Lower leg skin (tissue), 4 donors: ENCODE measurements at regions not wholly inside any gene's neighbourhood (a gene's known extent, or its start where the extent isn't known, plus 50 kb on each side); places are given as distances from the start of the nearest gene placed in this dataset.

Source experiments
- DNase-seq, 2 donors: peaks; one replicate each; pipeline ENCODE4 v3.0.0-alpha.2; 2019; ENCODE audit warnings: low spot score in 2 of 2
- H3K4me3 ChIP-seq: fragments of 200-600 bp; sonication (generic); 2 replicates; pipeline ENCODE4 v1.5.1; 2017; ENCODE audit warnings: mild to moderate bottlenecking, low read depth; ENCODE audit not compliant: poor library complexity, severe bottlenecking
- POLR2A ChIP-seq, 2 donors: fragments of 450-650 bp; IDR thresholded peaks; one replicate each; pipeline ENCODE4 v1.6.1; 2016 to 2017; ENCODE audit warnings: antibody characterized with exemption in 2 of 2, mild to moderate bottlenecking in 1 of 2, moderate library complexity in 1 of 2
- WGBS, 2 donors: methylation state at CpG; one replicate each; pipeline ENCODE4 v1.1.5; 2018; 5-methylcytosine and 5-hydroxymethylcytosine counted together
- intact Hi-C: fragments of 100-400 bp; cut with DNase I; formaldehyde crosslinking; loops from one replicate; pipeline ENCODE4 v1.15.0; 2023; ENCODE audit warnings: low total_unique reads
- TF ChIP-seq, protein P1 (sequence below), 3 donors: fragments of 450-650 bp; IDR thresholded peaks; one replicate each; pipeline ENCODE4 v1.5.1; 2016; ENCODE audit warnings: antibody characterized with exemption in 3 of 3, mild to moderate bottlenecking in 3 of 3, moderate library complexity in 2 of 3

DNA sequence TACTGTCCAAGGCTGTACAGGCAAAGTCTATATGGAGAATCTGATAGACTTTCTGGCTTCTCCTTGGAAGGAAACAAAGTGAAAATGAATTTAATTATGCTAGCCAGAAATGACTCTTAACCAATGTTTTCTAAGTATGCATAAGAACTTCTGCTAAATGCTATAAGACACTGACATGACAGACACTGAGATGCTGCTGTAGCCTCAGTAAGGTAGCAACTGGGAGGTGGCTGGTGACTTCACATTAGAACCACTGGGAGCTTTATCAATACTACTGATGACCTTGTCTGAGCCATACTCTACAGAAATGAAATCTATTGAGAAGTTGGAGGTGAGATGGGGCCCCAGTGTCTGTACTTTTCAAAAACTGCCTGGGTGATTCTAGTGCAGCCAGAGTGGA is 188.6 kb downstream of the ZNF365 start:
- intact Hi-C loops: no loop called here
- TF ChIP-seq, protein P1, sequence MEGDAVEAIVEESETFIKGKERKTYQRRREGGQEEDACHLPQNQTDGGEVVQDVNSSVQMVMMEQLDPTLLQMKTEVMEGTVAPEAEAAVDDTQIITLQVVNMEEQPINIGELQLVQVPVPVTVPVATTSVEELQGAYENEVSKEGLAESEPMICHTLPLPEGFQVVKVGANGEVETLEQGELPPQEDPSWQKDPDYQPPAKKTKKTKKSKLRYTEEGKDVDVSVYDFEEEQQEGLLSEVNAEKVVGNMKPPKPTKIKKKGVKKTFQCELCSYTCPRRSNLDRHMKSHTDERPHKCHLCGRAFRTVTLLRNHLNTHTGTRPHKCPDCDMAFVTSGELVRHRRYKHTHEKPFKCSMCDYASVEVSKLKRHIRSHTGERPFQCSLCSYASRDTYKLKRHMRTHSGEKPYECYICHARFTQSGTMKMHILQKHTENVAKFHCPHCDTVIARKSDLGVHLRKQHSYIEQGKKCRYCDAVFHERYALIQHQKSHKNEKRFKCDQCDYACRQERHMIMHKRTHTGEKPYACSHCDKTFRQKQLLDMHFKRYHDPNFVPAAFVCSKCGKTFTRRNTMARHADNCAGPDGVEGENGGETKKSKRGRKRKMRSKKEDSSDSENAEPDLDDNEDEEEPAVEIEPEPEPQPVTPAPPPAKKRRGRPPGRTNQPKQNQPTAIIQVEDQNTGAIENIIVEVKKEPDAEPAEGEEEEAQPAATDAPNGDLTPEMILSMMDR (IDR thresholded peaks at IDR 0.05): no peak
- no peak for TF ChIP-seq POLR2A (IDR thresholded peaks at IDR 0.05)
- H3K4me3 ChIP-seq: no peak overlapping the region
- DNase-seq: no peak

DNA sequence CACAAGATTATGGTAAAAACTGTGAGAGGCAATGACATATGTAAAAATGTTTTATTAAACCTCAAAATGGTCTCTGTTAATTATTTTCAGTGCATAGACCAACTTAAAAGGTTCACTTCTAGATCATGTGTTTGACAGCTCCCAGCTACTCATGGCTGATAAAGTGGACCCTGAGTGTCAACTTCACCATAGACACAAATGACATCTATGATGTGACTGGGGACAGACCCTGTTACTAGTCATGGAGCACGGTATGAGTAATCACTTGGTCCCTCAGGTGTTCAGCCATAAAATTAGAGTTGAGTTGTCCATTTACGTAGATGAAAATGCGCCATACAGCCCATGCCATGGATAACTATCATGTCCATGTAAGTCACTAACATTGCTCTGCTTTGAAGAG is 199.8 kb downstream of the ZNF365 start:
- 96 to 98% methylated on average over 3 of the region's 3 CpGs for WGBS, 2 donors
- intact Hi-C loops: no loop called here
- no peak overlapping the region for H3K4me3 ChIP-seq
- TF ChIP-seq, protein P1 (IDR thresholded peaks at IDR 0.05): no peak
- no peak for TF ChIP-seq POLR2A (IDR thresholded peaks at IDR 0.05)
- no peak for DNase-seq

DNA sequence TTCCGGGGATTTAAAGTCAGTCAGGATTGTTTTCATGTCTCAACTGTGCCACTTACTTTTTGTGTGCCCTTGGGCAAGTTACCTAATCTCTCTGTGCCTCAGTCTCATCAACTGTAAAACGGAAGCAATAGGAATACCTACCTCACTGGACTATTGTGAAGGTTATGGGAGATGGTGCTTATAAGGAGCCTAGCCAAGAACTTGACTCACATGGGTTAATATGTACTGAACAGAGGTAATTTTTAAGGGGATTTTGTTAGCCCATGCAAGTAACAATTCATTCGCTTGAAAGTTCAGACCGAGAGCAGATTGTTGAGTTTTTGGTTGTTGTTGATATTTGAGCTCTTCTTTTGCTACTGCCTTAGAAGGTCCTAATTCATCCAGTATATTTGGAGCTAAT is 202.9 kb downstream of the ZNF365 start:
- no peak for DNase-seq
- no peak overlapping the region for H3K4me3 ChIP-seq
- intact Hi-C loops: no loop called here
- whole genome bisulfite sequencing, 2 donors: 73 to 85% methylated on average over 4 of the region's 4 CpGs
- TF ChIP-seq POLR2A (IDR thresholded peaks at IDR 0.05): no peak
- TF ChIP-seq, protein P1 (IDR thresholded peaks at IDR 0.05): no peak

DNA sequence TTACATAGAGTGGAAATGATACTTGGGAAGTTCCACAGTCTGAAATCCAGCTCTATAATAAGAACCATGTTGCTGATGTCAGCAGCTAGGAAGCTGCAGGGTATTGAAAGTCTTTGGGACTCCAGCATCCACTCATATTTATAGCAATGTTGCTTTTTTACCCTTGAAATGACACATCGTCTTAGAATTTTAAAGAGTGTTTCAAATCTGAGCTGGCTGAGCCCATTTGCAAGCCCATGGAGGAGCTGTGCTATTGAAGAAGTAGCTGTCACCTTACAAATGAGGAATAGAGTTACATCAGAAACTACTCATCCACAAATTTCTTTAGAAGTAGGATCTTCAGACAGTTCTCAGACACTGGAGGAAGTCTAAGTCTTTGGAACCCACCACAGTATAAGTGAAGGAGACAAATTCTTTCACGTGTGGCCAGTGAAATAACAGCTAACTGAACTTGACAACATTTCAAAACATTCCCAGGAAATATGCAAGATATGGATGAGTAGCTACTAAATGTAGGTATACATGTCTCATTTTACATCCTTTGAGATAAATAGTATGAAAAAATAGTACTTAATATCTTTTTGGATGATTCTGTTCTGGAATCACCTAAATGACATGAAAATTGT is 203.6 kb downstream of the ZNF365 start:
- no peak for DNase-seq
- no peak overlapping the region for H3K4me3 ChIP-seq
- TF ChIP-seq POLR2A (IDR thresholded peaks at IDR 0.05): no peak
- TF ChIP-seq, protein P1 (IDR thresholded peaks at IDR 0.05): no peak
- intact Hi-C loops: no loop called here
- WGBS, 2 donors: 46 to 61% methylated on average over 2 of the region's 2 CpGs

DNA sequence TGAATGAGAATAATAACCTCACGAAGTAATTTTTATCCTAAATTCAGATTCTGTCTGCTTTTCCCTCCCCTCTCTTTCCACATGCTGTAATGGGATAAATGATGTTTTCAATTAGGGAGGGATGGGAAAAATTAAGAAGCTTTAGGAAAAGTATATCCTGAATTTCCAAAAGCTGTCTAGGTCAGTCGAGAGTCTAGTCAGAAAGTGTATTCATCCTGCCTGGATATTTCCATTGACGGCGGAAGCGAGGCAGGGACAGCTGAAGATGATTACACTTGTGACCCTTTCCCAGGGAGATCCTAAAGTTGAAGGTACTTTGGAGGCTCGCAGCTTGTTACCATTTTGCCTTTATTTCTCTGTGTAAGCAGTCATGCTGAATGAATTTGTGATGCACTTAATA is 204.1 kb downstream of the ZNF365 start:
- 58 to 69% methylated on average over 6 of the region's 6 CpGs for WGBS, 2 donors
- TF ChIP-seq, protein P1 (IDR thresholded peaks at IDR 0.05): no peak
- TF ChIP-seq POLR2A (IDR thresholded peaks at IDR 0.05): no peak
- H3K4me3 ChIP-seq: no peak overlapping the region
- no peak for DNase-seq
- intact Hi-C loops: no loop called here

DNA sequence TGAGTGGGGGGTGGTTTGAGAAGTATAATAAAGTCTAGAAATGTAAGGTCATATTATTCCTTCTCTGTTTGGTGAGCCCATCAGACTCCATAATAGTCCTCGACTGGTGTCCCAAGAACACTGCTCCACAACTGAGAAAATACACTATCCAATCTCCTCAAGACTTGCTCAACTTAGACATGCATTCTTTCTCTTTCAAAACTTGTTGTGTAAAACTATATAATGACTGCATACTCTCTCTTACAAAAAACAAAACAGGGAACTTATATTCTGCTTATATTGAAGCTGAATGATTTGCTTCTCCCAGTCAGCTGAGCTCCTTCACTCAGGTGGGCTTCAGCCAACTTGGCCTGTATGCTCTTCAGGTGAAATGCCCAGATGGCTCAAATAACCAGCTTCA is 204.7 kb downstream of the ZNF365 start:
- intact Hi-C loops: no loop called here
- TF ChIP-seq POLR2A (IDR thresholded peaks at IDR 0.05): no peak
- TF ChIP-seq, protein P1 (IDR thresholded peaks at IDR 0.05): no peak
- WGBS, 2 donors: 78 to 89% methylated on average over 1 of the region's 1 CpG
- no peak overlapping the region for H3K4me3 ChIP-seq
- DNase-seq: no peak
